ENCODE measurements at regions not wholly inside any gene's neighbourhood (a gene's known extent, or its start where the extent isn't known, plus 50 kb on each side); places are given as distances from the start of the nearest gene placed in this dataset.
A peak's percentile ranks its signal among the peaks of the same experiment; 100 is the strongest.

GRCh38 chr6:87825821-87826221 lies 123.8 kb upstream of the AKIRIN2 start:
- Histone ChIP-seq H3K4me3 (no peak overlapping the region), H3K4me1 (no peaks in the 10 kb centered on the region), H3K27me3 (no peaks in the 10 kb centered on the region), H3K36me3 (no peaks in the 10 kb centered on the region), H3K9me3 (no peaks in the 10 kb centered on the region), H3K27ac (no peak overlapping the region)
- TF ChIP-seq CTCF (IDR thresholded peaks at IDR 0.05), result no peak
- 47 to 55% methylated on average over 2 of the region's 2 CpGs for WGBS, 2 donors
- ATAC-seq, result peak in 1 of 4 donors; percentile 35
- DNase-seq, result no peak
- intact Hi-C loops (cut with DNase I), result no loop called here
- no peak for FAIRE-seq

- no peaks in the 10 kb centered on the region for H3K36me3 ChIP-seq
- no peak for TF ChIP-seq CTCF (IDR thresholded peaks at IDR 0.05)
- peak in 1 of 4 donors; percentile 32 for ATAC-seq
- no peak for FAIRE-seq
- no peaks in the 10 kb centered on the region for H3K9me3 ChIP-seq
- WGBS, 2 donors, result 53 to 75% methylated on average over 2 of the region's 2 CpGs
- DNase-seq, result no peak
- H3K27me3 ChIP-seq, result no peaks in the 10 kb centered on the region
- no peak overlapping the region for H3K27ac ChIP-seq
- H3K4me3 ChIP-seq, result no peak overlapping the region
- H3K4me1 ChIP-seq, result no peaks in the 10 kb centered on the region
- intact Hi-C loops (cut with DNase I), result no loop called here
These were observed 123.0 kb upstream of the AKIRIN2 start for GRCh38 chr6:87824958-87825491.

- DNase-seq, result no peak
- Histone ChIP-seq H3K36me3 (no peaks in the 10 kb centered on the region), H3K27me3 (no peaks in the 10 kb centered on the region), H3K9me3 (no peaks in the 10 kb centered on the region), H3K4me3 (no peak overlapping the region), H3K4me1 (no peaks in the 10 kb centered on the region), H3K27ac (no peak overlapping the region)
- no peak for FAIRE-seq
- intact Hi-C loops (cut with DNase I), result no loop called here
- no peak for ATAC-seq
- no peak for TF ChIP-seq CTCF (IDR thresholded peaks at IDR 0.05)
These were observed 120.0 kb upstream of the AKIRIN2 start for GRCh38 chr6:87822011-87822410.

GRCh38 chr6:87820343-87820984 lies 118.4 kb upstream of the AKIRIN2 start:
- Histone ChIP-seq H3K27me3 (no peaks in the 10 kb centered on the region), H3K4me3 (no peak overlapping the region), H3K27ac (no peak overlapping the region), H3K9me3 (no peaks in the 10 kb centered on the region), H3K4me1 (no peaks in the 10 kb centered on the region), H3K36me3 (no peaks in the 10 kb centered on the region)
- DNase-seq (no peak), ATAC-seq (no peak), FAIRE-seq (no peak)
- intact Hi-C loops (cut with DNase I), result no loop called here
- no peak for TF ChIP-seq CTCF (IDR thresholded peaks at IDR 0.05)
- WGBS, 2 donors, result 76 to 84% methylated on average over 7 of the region's 7 CpGs

- Histone ChIP-seq H3K4me3 (no peak overlapping the region), H3K9me3 (no peaks in the 10 kb centered on the region), H3K4me1 (no peaks in the 10 kb centered on the region), H3K27me3 (no peaks in the 10 kb centered on the region), H3K27ac (no peak overlapping the region), H3K36me3 (no peaks in the 10 kb centered on the region)
- intact Hi-C loops (cut with DNase I), result no loop called here
- TF ChIP-seq CTCF (IDR thresholded peaks at IDR 0.05), result no peak
- 57 to 91% methylated on average over 1 of the region's 1 CpG for WGBS, 2 donors
- no peak for FAIRE-seq
- no peak for DNase-seq
- no peak for ATAC-seq
These were observed 115.2 kb upstream of the AKIRIN2 start for GRCh38 chr6:87817183-87817582.
